ENCODE measurements at regions not wholly inside any gene's neighbourhood (a gene's known extent, or its start where the extent isn't known, plus 50 kb on each side); places are given as distances from the start of the nearest gene placed in this dataset.

GRCh38 chr2:34105006-34105767 is 506.1 kb upstream of the FAM98A start:
- TF ChIP-seq CTCF (IDR thresholded peaks at IDR 0.05; ENCODE audit: low read depth, low read length): no peak
- TF ChIP-seq EZH2phosphoT487 (IDR thresholded peaks at IDR 0.05; ENCODE audit: low read depth): no peak

Data from OCI-LY3 (cell line).